Tibial artery (tissue), 4 donors: ENCODE measurements at regions not wholly inside any gene's neighbourhood (a gene's known extent, or its start where the extent isn't known, plus 50 kb on each side); places are given as distances from the start of the nearest gene placed in this dataset.
A peak's percentile ranks its signal among the peaks of the same experiment; 100 is the strongest.

Experiments
- DNase-seq, 2 donors: peaks; one replicate each; pipeline ENCODE4 v3.0.0-alpha.2; 2019
- H3K27ac ChIP-seq, 2 donors: fragments of 200-600 bp; sonication (generic) in 1 of 2; 1 replicate in 1 of 2; 2 replicates in 1 of 2; pipeline ENCODE4 v1.5.1; 2018 to 2019; ENCODE audit warnings: mild to moderate bottlenecking in 1 of 2
- H3K27me3 ChIP-seq, 2 donors: fragments of 200-600 bp; sonication (generic) in 1 of 2; one replicate each; pipeline versions ENCODE4 v1.5.1 to v1.6.0; 2016 to 2019
- H3K36me3 ChIP-seq, 3 donors: fragments of 200-600 bp; sonication (generic) in 2 of 3; one replicate each; pipeline ENCODE4 v1.5.1; 2016 to 2019; ENCODE audit warnings: mild to moderate bottlenecking in 2 of 3
- H3K4me1 ChIP-seq, 4 donors: fragments of 200-600 bp; sonication (generic) in 2 of 4; 1 replicate in 3 of 4; 2 replicates in 1 of 4; pipeline ENCODE4 v1.5.1; 2016 to 2019
- H3K4me3 ChIP-seq, 2 donors: fragments of 200-600 bp; sonication (generic) in 1 of 2; 1 replicate in 1 of 2; 2 replicates in 1 of 2; pipeline ENCODE4 v1.5.1; 2018 to 2019; ENCODE audit warnings: mild to moderate bottlenecking in 2 of 2
- H3K9me3 ChIP-seq, 3 donors: fragments of 200-600 bp; sonication (generic) in 1 of 3; one replicate each; pipeline ENCODE4 v1.5.1; 2016 to 2019
- intact Hi-C: fragments of 100-400 bp; cut with DNase I; formaldehyde crosslinking; loops from one replicate; pipeline ENCODE4 v1.15.0; 2023; ENCODE audit warnings: low total_unique reads
- TF ChIP-seq, protein P1 (sequence below), 2 experiments: fragments of 200-600 bp in 1 of 2; fragments of 450-650 bp in 1 of 2; IDR thresholded peaks; one replicate each; pipeline ENCODE4 v1.5.1; 2017 to 2019; ENCODE audit warnings: antibody characterized with exemption in 2 of 2, mild to moderate bottlenecking in 1 of 2, moderate library complexity in 1 of 2

DNA sequence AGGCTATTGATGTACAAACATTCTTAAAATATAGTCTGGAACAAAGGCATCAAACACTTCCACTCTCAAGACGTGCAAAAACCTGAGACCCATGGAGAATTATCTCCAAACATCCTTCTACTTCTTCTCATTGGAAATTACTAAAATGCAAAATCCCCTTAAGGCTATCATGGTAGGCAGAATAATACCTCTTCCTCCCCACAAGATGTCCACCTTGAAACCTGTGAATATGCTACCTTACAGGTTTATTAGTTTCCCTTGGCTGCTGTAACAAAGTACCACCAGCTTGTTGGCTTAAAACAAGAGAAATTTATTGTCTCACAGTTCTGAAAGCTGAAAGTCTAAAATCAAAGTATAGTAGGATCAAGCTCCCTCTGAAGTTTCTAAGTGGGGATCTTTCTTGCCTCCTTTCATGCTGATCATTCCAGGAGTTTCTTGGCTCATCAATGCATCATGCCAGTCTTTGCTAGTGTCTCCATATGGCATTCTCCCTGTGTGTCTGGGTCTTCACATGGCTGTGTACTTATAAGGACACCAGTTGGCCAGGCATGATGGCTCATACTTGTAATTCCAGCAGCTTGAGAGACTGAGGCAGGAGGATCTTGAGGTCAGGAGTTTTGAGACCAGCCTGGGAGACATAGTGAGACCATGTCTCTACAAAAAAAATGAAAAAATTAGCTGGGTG lies 163.7 kb upstream of the NCK2 start:
- peaks cover 0 to 9% (median 2%) of the 10 kb centered on the region in 4 donors for H3K4me1 ChIP-seq
- no peaks in the 10 kb centered on the region for H3K36me3 ChIP-seq
- DNase-seq, result no peak
- no peak overlapping the region for H3K4me3 ChIP-seq
- no peak overlapping the region for H3K27ac ChIP-seq
- TF ChIP-seq, protein P1, sequence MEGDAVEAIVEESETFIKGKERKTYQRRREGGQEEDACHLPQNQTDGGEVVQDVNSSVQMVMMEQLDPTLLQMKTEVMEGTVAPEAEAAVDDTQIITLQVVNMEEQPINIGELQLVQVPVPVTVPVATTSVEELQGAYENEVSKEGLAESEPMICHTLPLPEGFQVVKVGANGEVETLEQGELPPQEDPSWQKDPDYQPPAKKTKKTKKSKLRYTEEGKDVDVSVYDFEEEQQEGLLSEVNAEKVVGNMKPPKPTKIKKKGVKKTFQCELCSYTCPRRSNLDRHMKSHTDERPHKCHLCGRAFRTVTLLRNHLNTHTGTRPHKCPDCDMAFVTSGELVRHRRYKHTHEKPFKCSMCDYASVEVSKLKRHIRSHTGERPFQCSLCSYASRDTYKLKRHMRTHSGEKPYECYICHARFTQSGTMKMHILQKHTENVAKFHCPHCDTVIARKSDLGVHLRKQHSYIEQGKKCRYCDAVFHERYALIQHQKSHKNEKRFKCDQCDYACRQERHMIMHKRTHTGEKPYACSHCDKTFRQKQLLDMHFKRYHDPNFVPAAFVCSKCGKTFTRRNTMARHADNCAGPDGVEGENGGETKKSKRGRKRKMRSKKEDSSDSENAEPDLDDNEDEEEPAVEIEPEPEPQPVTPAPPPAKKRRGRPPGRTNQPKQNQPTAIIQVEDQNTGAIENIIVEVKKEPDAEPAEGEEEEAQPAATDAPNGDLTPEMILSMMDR (IDR thresholded peaks at IDR 0.05), result no peak
- no peaks in the 10 kb centered on the region for H3K9me3 ChIP-seq
- H3K27me3 ChIP-seq, result no peaks in the 10 kb centered on the region
- intact Hi-C loops, result no loop called here

DNA sequence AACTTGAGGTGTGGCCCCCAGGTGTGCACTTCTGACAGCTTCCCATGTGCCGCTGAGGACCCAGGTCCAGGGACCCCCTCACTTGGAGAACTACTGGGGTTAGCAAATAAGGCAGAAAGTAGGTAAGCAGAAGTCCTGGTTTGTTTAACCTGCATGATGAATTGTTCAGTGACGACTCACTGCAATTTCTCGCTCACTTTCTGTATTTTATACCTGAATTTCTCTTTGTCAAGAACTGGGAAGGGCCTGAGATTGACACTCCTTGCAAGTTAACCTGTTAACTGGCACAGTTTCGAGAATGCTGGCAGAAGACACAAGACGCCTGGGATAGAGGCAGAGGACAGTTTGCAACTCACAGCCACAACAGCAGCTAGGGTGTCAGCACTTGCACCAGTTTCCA lies 164.5 kb upstream of the NCK2 start:
- no peak overlapping the region for H3K27ac ChIP-seq
- H3K4me3 ChIP-seq, result no peak overlapping the region
- TF ChIP-seq, protein P1 (IDR thresholded peaks at IDR 0.05), result no peak
- peaks cover 0 to 17% (median 2%) of the 10 kb centered on the region in 4 donors for H3K4me1 ChIP-seq
- no peaks in the 10 kb centered on the region for H3K9me3 ChIP-seq
- no peak for DNase-seq
- intact Hi-C loops, result no loop called here
- no peaks in the 10 kb centered on the region for H3K36me3 ChIP-seq
- H3K27me3 ChIP-seq, result no peaks in the 10 kb centered on the region

DNA sequence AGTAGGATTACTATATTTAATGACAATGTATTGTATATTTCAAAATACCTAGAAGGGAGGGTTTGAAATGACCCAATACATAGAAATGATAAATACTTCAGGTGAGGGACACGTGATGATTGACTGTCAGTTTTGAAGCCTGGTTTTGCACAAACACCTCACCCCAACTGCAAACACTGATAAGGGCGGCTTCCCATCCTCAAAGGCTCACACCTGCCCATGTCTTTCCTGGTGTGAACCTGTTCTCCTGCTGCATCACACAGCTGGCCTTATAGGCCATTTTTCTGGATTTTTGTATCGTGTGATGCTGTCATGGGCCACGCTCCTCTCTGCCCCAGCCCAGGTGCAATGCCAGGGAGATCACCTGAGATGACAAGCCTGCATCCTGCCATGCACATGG lies 166.5 kb upstream of the NCK2 start:
- Histone ChIP-seq H3K27ac (no peak overlapping the region), H3K9me3 (no peaks in the 10 kb centered on the region), H3K36me3 (no peaks in the 10 kb centered on the region), H3K4me1 (peaks cover 0 to 17% (median 2%) of the 10 kb centered on the region in 4 donors), H3K27me3 (no peaks in the 10 kb centered on the region), H3K4me3 (no peak overlapping the region)
- TF ChIP-seq, protein P1 (IDR thresholded peaks at IDR 0.05), result no peak
- intact Hi-C loops, result loop anchor here (5.0 to 10.0 kb wide), 3 partner anchors 107 to 517 kb away; no protein-coding TSS in a partner anchor
- DNase-seq, result no peak

DNA sequence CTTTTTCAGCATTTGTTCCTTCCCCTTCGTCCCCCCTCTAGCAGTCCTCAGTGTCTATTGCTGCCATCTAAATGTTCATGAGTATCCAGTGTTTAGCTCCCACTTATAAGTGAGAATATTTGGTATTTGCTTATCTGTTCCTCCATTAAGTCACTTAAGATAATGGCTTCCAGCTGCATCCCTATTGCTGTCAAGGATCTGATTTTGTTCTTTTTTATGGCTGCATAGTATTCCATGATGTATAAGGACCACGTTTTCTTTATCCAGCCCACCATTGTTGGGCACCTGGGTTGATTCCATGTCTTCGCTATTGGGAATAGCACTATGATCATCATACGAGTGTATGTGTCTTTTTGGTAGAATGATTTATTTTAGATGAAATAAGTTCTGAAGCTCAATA lies 166.9 kb upstream of the NCK2 start:
- Histone ChIP-seq H3K9me3 (no peaks in the 10 kb centered on the region), H3K27ac (no peak overlapping the region), H3K4me1 (peaks cover 0 to 17% (median 2%) of the 10 kb centered on the region in 4 donors), H3K36me3 (no peaks in the 10 kb centered on the region), H3K4me3 (no peak overlapping the region), H3K27me3 (no peaks in the 10 kb centered on the region)
- no peak for DNase-seq
- TF ChIP-seq, protein P1 (IDR thresholded peaks at IDR 0.05), result no peak
- intact Hi-C loops, result loop anchor here (5.0 to 10.0 kb wide), 3 partner anchors 107 to 517 kb away; no protein-coding TSS in a partner anchor

DNA sequence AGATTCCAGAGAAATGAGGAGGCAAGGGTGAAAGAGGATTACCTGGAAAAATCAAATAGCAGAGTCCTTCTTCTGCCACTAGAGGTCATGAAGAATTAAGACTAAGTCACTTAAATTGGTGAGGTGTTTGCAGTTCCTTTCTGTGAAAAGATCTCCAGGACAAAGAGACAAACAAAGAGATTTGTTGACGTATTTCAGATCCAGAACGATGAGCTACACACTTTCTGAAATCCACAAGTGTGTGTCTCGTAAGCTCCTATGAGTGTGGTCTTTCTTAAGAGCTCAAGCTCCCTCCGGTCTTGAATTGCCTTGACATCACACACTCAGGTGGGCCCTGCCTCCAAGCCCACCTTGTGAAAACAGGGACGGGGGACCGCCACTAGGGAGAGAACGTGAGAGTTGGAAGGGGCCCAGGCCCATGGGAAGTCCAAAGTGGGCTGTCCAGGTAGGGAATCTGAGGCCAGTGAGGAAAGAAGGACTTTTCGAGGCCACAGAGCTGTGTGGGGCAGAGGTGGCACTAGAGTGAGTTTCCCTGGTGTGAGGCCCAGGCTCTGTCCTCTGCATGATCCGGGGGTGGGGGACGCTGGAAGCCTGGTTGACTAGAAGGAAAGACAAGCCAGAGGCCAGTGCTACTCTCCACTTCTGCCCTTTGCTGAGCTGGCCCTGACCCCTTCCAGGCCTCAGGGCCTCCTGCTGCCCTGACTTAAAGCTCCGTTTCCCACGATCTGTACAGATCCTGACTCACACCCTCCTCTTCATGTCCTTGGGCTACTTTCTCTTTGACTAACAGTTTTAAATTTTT lies 168.1 kb upstream of the NCK2 start:
- H3K9me3 ChIP-seq, result no peaks in the 10 kb centered on the region
- intact Hi-C loops, result loop anchor here (5.0 to 10.0 kb wide), 3 partner anchors 108 to 518 kb away; no protein-coding TSS in a partner anchor
- H3K4me3 ChIP-seq, result no peak overlapping the region
- no peak for DNase-seq
- H3K4me1 ChIP-seq, result peaks cover 0 to 17% (median 2%) of the 10 kb centered on the region in 4 donors
- peak overlapping the region; percentile 17 to 33 for H3K27ac ChIP-seq
- H3K36me3 ChIP-seq, result no peaks in the 10 kb centered on the region
- H3K27me3 ChIP-seq, result no peaks in the 10 kb centered on the region
- TF ChIP-seq, protein P1 (IDR thresholded peaks at IDR 0.05), result peak; percentile 67 to 70
